GM12878 (cell line): ENCODE measurements at regions not wholly inside any gene's neighbourhood (a gene's known extent, or its start where the extent isn't known, plus 50 kb on each side); places are given as distances from the start of the nearest gene placed in this dataset.

ENCODE experiments used
- ATAC-seq: fragments of 200-7000 bp; cut with Tn5 transposase; 3 replicates; pipeline ENCODE4 v1.9.1; 2020; ENCODE audit warnings: mild to moderate bottlenecking, moderate library complexity
- BruUV-seq: library from RNA; stranded (reverse); fragments of 400-500 nt; replicated peaks from 2 replicates; lab custom pipeline; 2021; lab: Mats Ljungman, UMichigan
- CTCF ChIA-PET: fragments of 300-600 bp; sonication (Branson Sonifier 250); formaldehyde crosslinking; extraction: SDS; loops from one replicate; lab custom pipeline; 2021; ENCODE audit warnings: inconsistent platforms; lab: Yijun Ruan, JAX
- POLR2A ChIA-PET: fragments of 350-600 bp; formaldehyde crosslinking; extraction: SDS; loops from one replicate; lab custom pipeline; 2021; ENCODE audit warnings: inconsistent platforms; lab: Charles Lee
- RAD21 ChIA-PET: fragments of 300-600 bp; sonication (Branson Sonifier 250); formaldehyde crosslinking; loops from one replicate; lab custom pipeline; 2023; ENCODE audit warnings: antibody characterized with exemption; ENCODE audit not compliant: unreplicated experiment; lab: Charles Lee
- SMC1A ChIA-PET: fragments of 300-600 bp; sonication (Branson Sonifier 250); formaldehyde crosslinking; loops from one replicate; lab custom pipeline; 2023; ENCODE audit not compliant: unreplicated experiment, uncharacterized antibody; lab: Charles Lee
- DNase-seq: peaks from one replicate; pipeline ENCODE4 v3.0.0-alpha.2; 2011; ENCODE audit warnings: low read depth, low spot score
- FAIRE-seq: peaks from 3 replicates; lab custom pipeline; 2011; peaks lifted over from hg19 to GRCh38; lab: Jason Lieb, UNC
- H2AFZ ChIP-seq: 2 replicates; pipeline ENCODE4 v1.6.0; 2011; ENCODE audit warnings: low read depth, low read length, control low read depth; ENCODE audit not compliant: control insufficient read depth
- H3K27ac ChIP-seq: 2 replicates; pipeline ENCODE4 v1.5.1; 2011; ENCODE audit warnings: control low read depth; ENCODE audit not compliant: control insufficient read depth, insufficient read depth
- H3K27me3 ChIP-seq, 2 experiments: replicated peaks in 1 of 2; 2 replicates each; pipeline versions ENCODE4 v1.6.0 to v1.6.1; 2011; ENCODE audit warnings: low read length in 1 of 2; ENCODE audit not compliant: control insufficient read depth in 2 of 2, insufficient read depth in 2 of 2
- H3K36me3 ChIP-seq, 2 experiments: 2 replicates each; pipeline ENCODE4 v1.5.1; 2011; ENCODE audit warnings: low read length in 1 of 2; ENCODE audit not compliant: control insufficient read depth in 2 of 2, insufficient read depth in 2 of 2
- H3K4me1 ChIP-seq: 2 replicates; pipeline ENCODE4 v1.6.1; 2011; ENCODE audit warnings: mild to moderate bottlenecking, low read length, moderate library complexity, mixed read lengths; ENCODE audit not compliant: control insufficient read depth, insufficient read depth
- H3K4me2 ChIP-seq: 2 replicates; pipeline ENCODE4 v1.6.0; 2011; ENCODE audit warnings: control low read depth; ENCODE audit not compliant: control insufficient read depth, insufficient read depth
- H3K4me3 ChIP-seq: fragments of 200-600 bp; sonication (generic); 2 replicates; pipeline ENCODE4 v1.5.1; 2016
- H3K79me2 ChIP-seq: 2 replicates; pipeline ENCODE4 v1.6.0; 2011; ENCODE audit warnings: low read length; ENCODE audit not compliant: control insufficient read depth, insufficient read depth
- H3K9ac ChIP-seq: 2 replicates; pipeline ENCODE4 v1.8.0; 2011; ENCODE audit warnings: low read length, control low read depth, mixed read lengths; ENCODE audit not compliant: control insufficient read depth, insufficient read depth
- H3K9me3 ChIP-seq: replicated peaks from 3 replicates; pipeline ENCODE4 v1.5.1; 2011; ENCODE audit warnings: mild to moderate bottlenecking, low read length; ENCODE audit not compliant: control insufficient read depth, insufficient read depth
- H4K20me1 ChIP-seq: 2 replicates; pipeline ENCODE4 v1.6.0; 2011; ENCODE audit not compliant: control insufficient read depth, insufficient read depth
- BACH1 ChIP-seq: fragments of 450-650 bp; IDR thresholded peaks from 2 replicates; pipeline ENCODE4 v1.6.1; 2017; ENCODE audit warnings: mild to moderate bottlenecking, borderline replicate concordance
- BCL11A ChIP-seq: IDR thresholded peaks from 2 replicates; pipeline ENCODE4 v1.6.1; 2011; ENCODE audit warnings: low read depth, low read length
- BRCA1 ChIP-seq: IDR thresholded peaks from 2 replicates; pipeline ENCODE4 v1.6.1; 2011; ENCODE audit warnings: low read depth, low read length, improper control_type of control experiment
- CEBPZ ChIP-seq: fragments of 150-350 bp; IDR thresholded peaks from 2 replicates; pipeline ENCODE4 v1.6.1; 2016; ENCODE audit warnings: low read depth, low read length
- IRF5 ChIP-seq: fragments of 450-650 bp; IDR thresholded peaks from 2 replicates; pipeline ENCODE4 v1.6.1; 2017; ENCODE audit warnings: borderline replicate concordance
- KLF5 ChIP-seq: fragments of 450-650 bp; IDR thresholded peaks from 2 replicates; pipeline ENCODE4 v1.6.1; 2014; ENCODE audit warnings: mild to moderate bottlenecking; ENCODE audit not compliant: partially characterized antibody
- MEF2A ChIP-seq: IDR thresholded peaks from 2 replicates; pipeline ENCODE4 v1.6.1; 2011; ENCODE audit warnings: low read depth, mild to moderate bottlenecking, low read length, moderate library complexity; ENCODE audit not compliant: insufficient read depth
- NFYA ChIP-seq: IDR thresholded peaks from 2 replicates; pipeline ENCODE4 v1.6.1; 2011; ENCODE audit warnings: low read depth, mild to moderate bottlenecking, low read length, improper control_type of control experiment, borderline replicate concordance
- PAX8 ChIP-seq: fragments of 450-650 bp; IDR thresholded peaks from 2 replicates; pipeline ENCODE4 v1.6.1; 2017; ENCODE audit warnings: mild to moderate bottlenecking, moderate library complexity
- RELA ChIP-seq: fragments of 450-650 bp; IDR thresholded peaks from 2 replicates; pipeline ENCODE4 v1.8.0; 2014; ENCODE audit warnings: borderline replicate concordance; ENCODE audit not compliant: partially characterized antibody
- SRF ChIP-seq, 2 experiments: IDR thresholded peaks; 2 replicates each; pipeline ENCODE4 v1.6.1; 2011; ENCODE audit warnings: low read depth in 2 of 2, low read length in 2 of 2, mild to moderate bottlenecking in 1 of 2, moderate library complexity in 1 of 2
- YY1 ChIP-seq: IDR thresholded peaks from 2 replicates; pipeline ENCODE4 v1.6.1; 2011; ENCODE audit warnings: low read depth, mild to moderate bottlenecking, low read length
- ZNF217 ChIP-seq: fragments of 450-650 bp; IDR thresholded peaks from 2 replicates; pipeline ENCODE4 v1.6.1; 2017; ENCODE audit warnings: antibody characterized with exemption, mild to moderate bottlenecking
- ZNF24 ChIP-seq: fragments of 450-650 bp; IDR thresholded peaks from 2 replicates; pipeline ENCODE4 v1.6.1; 2017; ENCODE audit warnings: antibody characterized with exemption, mild to moderate bottlenecking
- WGBS: methylation state at CpG from one replicate; pipeline ENCODE4 v1.1.6; 2016; ENCODE audit warnings: low lambda C conversion rate; ENCODE audit not compliant: insufficient replicate concordance, insufficient coverage; ENCODE audit errors: missing lambda C conversion rate; 5-methylcytosine and 5-hydroxymethylcytosine counted together
- in situ Hi-C: fragments of 300-500 bp; cut with MboI; formaldehyde crosslinking; loops from 9 replicates; pipeline ENCODE4 v1.14.3; 2018; ENCODE audit warnings: mixed read lengths
- intact Hi-C: fragments of 100-400 bp; cut with micrococcal nuclease; formaldehyde crosslinking; loops from one replicate; pipeline ENCODE4 v1.14.2; 2022; ENCODE audit not compliant: unreplicated experiment
- TF ChIP-seq, protein P1 (sequence below): fragments of 450-650 bp; IDR thresholded peaks from 2 replicates; pipeline ENCODE4 v1.6.1; 2017; ENCODE audit warnings: mild to moderate bottlenecking, low read depth, inconsistent platforms; ENCODE audit not compliant: poor library complexity, severe bottlenecking
- TF ChIP-seq, protein P2 (sequence below): fragments of 450-650 bp; IDR thresholded peaks from 2 replicates; pipeline ENCODE4 v1.6.1; 2018; ENCODE audit warnings: borderline replicate concordance, mild to moderate bottlenecking; ENCODE audit not compliant: partially characterized antibody

GRCh38 chr4:56104188-56104587 lies 155.4 kb downstream of the CEP135 start:
- Histone ChIP-seq H3K27me3 (no peaks in the 10 kb centered on the region), H3K9me3 (no peaks in the 10 kb centered on the region), H3K4me3 (no peak overlapping the region), H3K4me1 (no peaks in the 10 kb centered on the region), H3K79me2 (no peaks in the 10 kb centered on the region), H4K20me1 (no peaks in the 10 kb centered on the region), H3K27ac (no peak overlapping the region), H3K9ac (no peak overlapping the region), H2AFZ (no peak overlapping the region), H3K36me3 (no peaks in the 10 kb centered on the region), H3K4me2 (no peak overlapping the region)
- CTCF ChIA-PET, result no interaction called here
- no peak for FAIRE-seq
- no TSS peak for BruUV-seq
- RAD21 ChIA-PET, result no interaction called here
- WGBS, result 26% methylated on average over 3 of the region's 3 CpGs
- no peak for ATAC-seq
- SMC1A ChIA-PET, result no interaction called here
- in situ Hi-C loops, result no loop called here
- POLR2A ChIA-PET, result no interaction called here
- intact Hi-C loops, result no loop called here
- DNase-seq, result no peak
- TF ChIP-seq, protein P1, sequence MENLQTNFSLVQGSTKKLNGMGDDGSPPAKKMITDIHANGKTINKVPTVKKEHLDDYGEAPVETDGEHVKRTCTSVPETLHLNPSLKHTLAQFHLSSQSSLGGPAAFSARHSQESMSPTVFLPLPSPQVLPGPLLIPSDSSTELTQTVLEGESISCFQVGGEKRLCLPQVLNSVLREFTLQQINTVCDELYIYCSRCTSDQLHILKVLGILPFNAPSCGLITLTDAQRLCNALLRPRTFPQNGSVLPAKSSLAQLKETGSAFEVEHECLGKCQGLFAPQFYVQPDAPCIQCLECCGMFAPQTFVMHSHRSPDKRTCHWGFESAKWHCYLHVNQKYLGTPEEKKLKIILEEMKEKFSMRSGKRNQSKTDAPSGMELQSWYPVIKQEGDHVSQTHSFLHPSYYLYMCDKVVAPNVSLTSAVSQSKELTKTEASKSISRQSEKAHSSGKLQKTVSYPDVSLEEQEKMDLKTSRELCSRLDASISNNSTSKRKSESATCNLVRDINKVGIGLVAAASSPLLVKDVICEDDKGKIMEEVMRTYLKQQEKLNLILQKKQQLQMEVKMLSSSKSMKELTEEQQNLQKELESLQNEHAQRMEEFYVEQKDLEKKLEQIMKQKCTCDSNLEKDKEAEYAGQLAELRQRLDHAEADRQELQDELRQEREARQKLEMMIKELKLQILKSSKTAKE, result no peak
- TF ChIP-seq KLF5 (no peak), RELA (no peak), CEBPZ (no peak), ZNF217 (no peak), MEF2A (no peak), ZNF24 (no peak), SRF (IDR thresholded peaks at IDR 0.05; ENCODE audit: low read depth in 2 of 2, low read length in 2 of 2) (no peak), IRF5 (no peak), YY1 (no peak), PAX8 (no peak), NFYA (no peak), BCL11A (no peak), BACH1 (no peak), BRCA1 (no peak)
- TF ChIP-seq, protein P2, sequence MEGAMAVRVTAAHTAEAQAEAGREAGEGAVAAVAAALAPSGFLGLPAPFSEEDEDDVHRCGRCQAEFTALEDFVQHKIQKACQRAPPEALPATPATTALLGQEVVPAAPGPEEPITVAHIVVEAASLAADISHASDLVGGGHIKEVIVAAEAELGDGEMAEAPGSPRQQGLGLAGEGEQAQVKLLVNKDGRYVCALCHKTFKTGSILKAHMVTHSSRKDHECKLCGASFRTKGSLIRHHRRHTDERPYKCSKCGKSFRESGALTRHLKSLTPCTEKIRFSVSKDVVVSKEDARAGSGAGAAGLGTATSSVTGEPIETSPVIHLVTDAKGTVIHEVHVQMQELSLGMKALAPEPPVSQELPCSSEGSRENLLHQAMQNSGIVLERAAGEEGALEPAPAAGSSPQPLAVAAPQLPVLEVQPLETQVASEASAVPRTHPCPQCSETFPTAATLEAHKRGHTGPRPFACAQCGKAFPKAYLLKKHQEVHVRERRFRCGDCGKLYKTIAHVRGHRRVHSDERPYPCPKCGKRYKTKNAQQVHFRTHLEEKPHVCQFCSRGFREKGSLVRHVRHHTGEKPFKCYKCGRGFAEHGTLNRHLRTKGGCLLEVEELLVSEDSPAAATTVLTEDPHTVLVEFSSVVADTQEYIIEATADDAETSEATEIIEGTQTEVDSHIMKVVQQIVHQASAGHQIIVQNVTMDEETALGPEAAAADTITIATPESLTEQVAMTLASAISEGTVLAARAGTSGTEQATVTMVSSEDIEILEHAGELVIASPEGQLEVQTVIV, result no peak
